CD4-positive, CD25-positive, alpha-beta regulatory T cell (primary cell): ENCODE measurements at regions not wholly inside any gene's neighbourhood (a gene's known extent, or its start where the extent isn't known, plus 50 kb on each side); places are given as distances from the start of the nearest gene placed in this dataset.
A peak's percentile ranks its signal among the peaks of the same experiment; 100 is the strongest.
"Not testable (repeated sequence)": the region's sequence is repeated elsewhere in the genome, so short reads cannot be mapped to it uniquely, and the experiment has no call there.

Experiments used
- ATAC-seq, 2 donors: fragments of 150-1000 bp; cut with Tn5 transposase; one replicate each; pipeline ENCODE4 v1.10.0; 2021; ENCODE audit warnings: low read depth in 2 of 2, moderate number of reproducible peaks in 2 of 2, moderate library complexity in 1 of 2
- DNase-seq, 3 donors: peaks; one replicate each; pipeline versions ENCODE4 v3.0.0 to v3.0.0-alpha.2; 2012 to 2022; ENCODE audit warnings: mixed read lengths in 1 of 3
- H3K27ac ChIP-seq: one replicate; pipeline ENCODE4 v1.7.0; 2013; ENCODE audit warnings: mild to moderate bottlenecking, low read length; ENCODE audit not compliant: insufficient read depth, poor library complexity, severe bottlenecking
- H3K27me3 ChIP-seq: one replicate; pipeline ENCODE4 v1.7.0; 2013; ENCODE audit warnings: low read length; ENCODE audit not compliant: control insufficient read depth, insufficient read depth
- H3K36me3 ChIP-seq: one replicate; pipeline ENCODE4 v1.7.0; 2013; ENCODE audit warnings: mild to moderate bottlenecking, low read length, moderate library complexity; ENCODE audit not compliant: control insufficient read depth, insufficient read depth
- H3K4me1 ChIP-seq: 2 replicates; pipeline ENCODE4 v1.7.0; 2013; ENCODE audit warnings: mild to moderate bottlenecking, low read length; ENCODE audit not compliant: insufficient read depth, control insufficient read depth, poor library complexity, severe bottlenecking
- H3K4me3 ChIP-seq: one replicate; pipeline ENCODE4 v1.7.0; 2013; ENCODE audit warnings: low read depth, mild to moderate bottlenecking, low read length, moderate library complexity
- H3K9me3 ChIP-seq, 2 experiments: 1 replicate in 1 of 2; 2 replicates in 1 of 2; pipeline ENCODE4 v1.7.0; 2013; ENCODE audit warnings: low read length in 2 of 2, mild to moderate bottlenecking in 1 of 2, moderate library complexity in 1 of 2; ENCODE audit not compliant: control insufficient read depth in 2 of 2
- H3K27ac Mint-ChIP-seq, 3 donors: one replicate each; pipeline ENCODE4 v1.8.0; 2020 to 2022; ENCODE audit warnings: mild to moderate bottlenecking in 3 of 3, mixed read lengths in 3 of 3, moderate library complexity in 2 of 3
- H3K27me3 Mint-ChIP-seq: one replicate; pipeline ENCODE4 v1.8.0; 2022; ENCODE audit warnings: mild to moderate bottlenecking, mixed read lengths
- H3K36me3 Mint-ChIP-seq: one replicate; pipeline ENCODE4 v1.8.0; 2020; ENCODE audit warnings: mixed read lengths
- H3K4me1 Mint-ChIP-seq, 4 donors: one replicate each; pipeline ENCODE4 v1.8.0; 2020 to 2022; ENCODE audit warnings: mixed read lengths in 4 of 4, mild to moderate bottlenecking in 1 of 4
- H3K4me3 Mint-ChIP-seq, 4 donors: one replicate each; pipeline ENCODE4 v1.8.0; 2020 to 2022; ENCODE audit warnings: mild to moderate bottlenecking in 4 of 4, mixed read lengths in 4 of 4, moderate library complexity in 3 of 4
- H3K9me3 Mint-ChIP-seq, 7 donors: one replicate each; pipeline ENCODE4 v1.8.0; 2020 to 2022; ENCODE audit warnings: mixed read lengths in 7 of 7, mild to moderate bottlenecking in 3 of 7, moderate library complexity in 2 of 7

DNA sequence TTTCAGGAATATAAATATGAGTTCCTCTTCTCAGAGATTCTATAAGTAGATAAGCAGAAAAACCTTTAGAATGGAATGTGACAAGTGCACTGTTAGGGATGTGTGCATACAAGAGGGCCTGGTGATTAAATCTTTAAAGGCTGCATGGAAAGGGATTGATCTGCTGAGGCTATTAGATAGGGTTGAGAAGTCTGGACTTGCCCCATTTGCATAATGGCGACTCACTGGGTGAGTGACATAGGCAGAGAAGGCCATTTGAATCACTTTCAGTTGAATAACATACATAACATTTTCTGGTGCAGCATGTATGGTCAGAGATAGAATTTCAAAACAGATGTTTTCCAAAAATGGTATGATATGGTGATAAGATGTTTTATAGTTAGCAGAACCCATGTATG lies 156.9 kb downstream of the ZNF621 start:
- peaks cover 8% of the 10 kb centered on the region for H3K27me3 Mint-ChIP-seq
- H3K4me3 Mint-ChIP-seq: no peak overlapping the region
- Histone ChIP-seq H3K4me3 (no peak overlapping the region), H3K36me3 (no peaks in the 10 kb centered on the region), H3K9me3 (no peaks in the 10 kb centered on the region), H3K27ac (no peak overlapping the region), H3K4me1 (no peaks in the 10 kb centered on the region), H3K27me3 (peaks cover 8% of the 10 kb centered on the region)
- no peaks in the 10 kb centered on the region for H3K36me3 Mint-ChIP-seq
- peaks cover 0 to 3% (median 0%) of the 10 kb centered on the region in 7 donors for H3K9me3 Mint-ChIP-seq
- no peak overlapping the region for H3K27ac Mint-ChIP-seq
- ATAC-seq (no peak), DNase-seq (no peak)
- H3K4me1 Mint-ChIP-seq: no peaks in the 10 kb centered on the region

DNA sequence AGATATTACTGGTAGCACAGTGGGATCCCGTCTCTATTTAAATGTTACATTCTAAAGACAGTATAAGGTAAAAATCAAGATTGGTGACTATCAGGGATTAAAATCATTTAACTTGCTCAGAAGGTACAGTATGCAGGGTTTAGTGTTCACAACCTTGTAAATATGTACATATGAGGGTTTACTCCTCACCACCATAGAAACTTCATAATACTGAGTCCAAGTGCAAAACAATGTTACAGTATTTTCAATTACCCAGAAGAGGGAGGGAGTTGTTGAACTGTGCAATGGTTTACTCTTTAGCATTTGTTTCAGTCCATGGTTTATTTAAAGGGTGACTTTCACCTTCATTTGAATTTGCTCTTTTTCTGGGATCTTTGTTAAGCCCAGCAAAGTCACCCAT lies 165.1 kb downstream of the ZNF621 start:
- H3K36me3 Mint-ChIP-seq: no peaks in the 10 kb centered on the region
- Histone ChIP-seq H3K9me3 (no peaks in the 10 kb centered on the region), H3K4me3 (no peak overlapping the region), H3K27me3 (peaks cover 5% of the 10 kb centered on the region), H3K4me1 (no peaks in the 10 kb centered on the region), H3K27ac (no peak overlapping the region), H3K36me3 (no peaks in the 10 kb centered on the region)
- H3K27me3 Mint-ChIP-seq: peaks cover 18% of the 10 kb centered on the region
- H3K9me3 Mint-ChIP-seq: peaks cover 0 to 3% (median 0%) of the 10 kb centered on the region in 7 donors
- no peak for ATAC-seq
- H3K4me3 Mint-ChIP-seq: no peak overlapping the region
- H3K4me1 Mint-ChIP-seq: no peaks in the 10 kb centered on the region
- no peak overlapping the region for H3K27ac Mint-ChIP-seq
- DNase-seq: no peak

DNA sequence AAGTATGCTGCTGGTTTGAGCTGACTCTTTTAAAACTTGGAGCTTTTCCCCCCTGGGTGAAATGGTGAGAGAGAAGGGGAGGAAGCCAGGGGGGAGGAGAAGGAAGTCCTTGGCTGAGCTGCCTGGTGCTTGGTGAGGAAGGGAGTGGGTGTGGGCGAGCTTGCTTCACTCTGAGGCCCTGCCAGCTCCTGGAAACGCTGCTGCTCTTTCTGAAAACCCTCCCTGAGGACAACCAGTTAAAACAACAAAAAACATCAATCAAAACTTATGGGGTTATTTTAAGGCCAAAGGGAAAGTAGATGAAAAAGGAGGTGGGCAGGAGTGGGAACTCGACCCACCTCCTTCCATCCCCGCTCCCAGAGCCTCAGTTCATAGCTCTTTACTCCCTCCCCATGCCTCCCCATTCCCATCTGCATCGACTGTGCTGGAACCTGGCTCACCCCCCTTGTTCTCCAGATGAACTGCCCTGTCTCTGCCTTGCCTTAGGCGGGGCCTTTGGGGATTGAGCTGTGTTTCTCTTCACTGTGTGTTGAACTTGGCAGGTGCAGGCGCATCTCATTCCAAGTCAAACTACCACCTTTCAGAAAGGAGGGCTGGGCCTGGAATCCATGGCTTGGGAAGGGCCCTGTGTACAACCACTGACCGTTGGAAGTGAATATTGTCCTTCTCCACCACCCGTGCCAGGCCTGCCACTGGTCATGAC lies 166.1 kb downstream of the ZNF621 start:
- peaks cover 5% of the 10 kb centered on the region for H3K27me3 ChIP-seq
- H3K36me3 Mint-ChIP-seq: no peaks in the 10 kb centered on the region

DNA sequence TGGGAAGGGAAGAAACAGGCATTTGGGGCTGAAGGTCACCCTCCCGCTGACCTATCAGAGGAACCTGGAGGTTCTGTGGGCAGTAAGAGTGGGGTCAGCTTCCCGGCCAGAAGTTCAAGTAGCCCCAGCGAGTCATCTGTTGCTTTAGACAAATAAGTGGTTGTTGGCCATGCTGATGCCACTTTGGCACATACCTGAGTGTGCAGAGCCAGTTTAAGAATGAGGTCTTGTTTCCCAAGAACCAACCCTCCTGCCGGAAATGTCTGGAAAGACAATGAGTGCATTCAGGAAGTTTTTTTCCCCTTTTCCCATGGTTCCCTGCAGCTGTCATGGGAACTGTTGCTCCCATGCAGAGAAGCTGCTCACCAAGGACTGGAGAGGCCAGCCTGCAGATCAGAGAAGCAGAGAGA lies 166.7 kb downstream of the ZNF621 start:
- no peak overlapping the region for H3K4me3 ChIP-seq
- DNase-seq (no peak), ATAC-seq (no peak)
- no peaks in the 10 kb centered on the region for H3K9me3 ChIP-seq
- Mint-ChIP-seq H3K27ac (no peak overlapping the region), H3K9me3 (peaks cover 0 to 3% (median 0%) of the 10 kb centered on the region in 7 donors), H3K27me3 (peaks cover 18% of the 10 kb centered on the region), H3K36me3 (no peaks in the 10 kb centered on the region), H3K4me3 (no peak overlapping the region), H3K4me1 (no peaks in the 10 kb centered on the region)
- H3K27me3 ChIP-seq: peaks cover 4% of the 10 kb centered on the region
- no peaks in the 10 kb centered on the region for H3K36me3 ChIP-seq
- no peaks in the 10 kb centered on the region for H3K4me1 ChIP-seq
- no peak overlapping the region for H3K27ac ChIP-seq

More for the DNA sequence above, 166.1 kb downstream of the ZNF621 start:
- Histone ChIP-seq H3K27ac (no peak overlapping the region), H3K9me3 (no peaks in the 10 kb centered on the region), H3K4me1 (no peaks in the 10 kb centered on the region), H3K36me3 (no peaks in the 10 kb centered on the region), H3K4me3 (no peak overlapping the region)
- ATAC-seq (no peak), DNase-seq (peak in 1 of 3 donors; percentile 34)
- Mint-ChIP-seq H3K4me3 (no peak overlapping the region), H3K9me3 (peaks cover 0 to 3% (median 0%) of the 10 kb centered on the region in 7 donors), H3K27ac (no peak overlapping the region), H3K27me3 (peaks cover 18% of the 10 kb centered on the region), H3K4me1 (no peaks in the 10 kb centered on the region)

DNA sequence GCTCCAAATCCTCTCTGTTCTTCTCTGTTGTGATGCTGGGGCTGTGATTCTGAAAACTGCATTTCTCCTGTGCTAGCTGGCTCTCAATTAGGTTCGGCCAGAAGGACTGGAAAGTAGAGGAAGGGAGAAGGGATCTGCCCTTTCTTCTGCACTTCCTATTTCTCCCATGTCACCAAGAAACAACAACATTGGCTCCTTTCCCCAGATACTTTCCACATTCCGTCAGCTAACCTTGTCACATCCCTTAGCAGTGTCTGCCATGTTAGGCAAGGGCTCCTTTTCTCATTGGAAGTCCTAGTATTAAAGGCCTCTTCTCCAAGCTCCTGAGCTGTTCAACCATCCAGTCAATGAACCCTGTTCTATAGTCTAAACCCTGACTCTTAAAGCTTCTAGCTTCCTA lies 171.1 kb downstream of the ZNF621 start:
- no peak overlapping the region for H3K27ac ChIP-seq
- H3K27me3 Mint-ChIP-seq: peaks cover 9% of the 10 kb centered on the region
- H3K4me3 Mint-ChIP-seq: no peak overlapping the region
- no peaks in the 10 kb centered on the region for H3K9me3 ChIP-seq
- no peaks in the 10 kb centered on the region for H3K27me3 ChIP-seq
- peaks cover 0 to 6% (median 1%) of the 10 kb centered on the region in 7 donors for H3K9me3 Mint-ChIP-seq
- no peak overlapping the region for H3K4me3 ChIP-seq
- ATAC-seq (no peak), DNase-seq (no peak)
- no peaks in the 10 kb centered on the region for H3K4me1 ChIP-seq
- H3K36me3 ChIP-seq: no peaks in the 10 kb centered on the region
- no peaks in the 10 kb centered on the region for H3K36me3 Mint-ChIP-seq
- no peak overlapping the region for H3K27ac Mint-ChIP-seq
- H3K4me1 Mint-ChIP-seq: no peaks in the 10 kb centered on the region

DNA sequence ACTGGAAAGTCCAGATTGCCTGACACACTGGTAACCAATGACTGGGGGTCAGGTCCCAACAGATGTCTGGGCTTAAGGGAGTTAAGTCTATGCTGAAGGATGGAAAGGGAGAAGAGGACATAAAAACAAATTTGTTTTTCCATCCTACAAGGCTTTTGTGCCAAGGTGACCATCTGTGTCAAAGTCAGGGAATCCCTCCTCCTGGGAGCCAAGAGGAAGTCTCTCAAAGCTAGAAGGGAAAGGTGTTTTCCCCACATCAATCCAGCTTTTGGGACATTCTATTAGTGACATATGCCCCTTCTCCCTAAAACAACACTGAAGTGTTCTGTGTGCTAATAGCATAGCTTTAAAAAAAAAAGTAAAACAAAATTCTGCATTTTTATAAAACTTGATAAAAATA lies 173.9 kb downstream of the ZNF621 start:
- not testable (repeated sequence) for H3K27ac ChIP-seq, H3K27me3 Mint-ChIP-seq, ATAC-seq, H3K36me3 Mint-ChIP-seq, H3K4me1 Mint-ChIP-seq, H3K27ac Mint-ChIP-seq, H3K9me3 ChIP-seq, H3K9me3 Mint-ChIP-seq, H3K4me3 Mint-ChIP-seq, DNase-seq, H3K4me1 ChIP-seq, H3K4me3 ChIP-seq, H3K27me3 ChIP-seq, H3K36me3 ChIP-seq

DNA sequence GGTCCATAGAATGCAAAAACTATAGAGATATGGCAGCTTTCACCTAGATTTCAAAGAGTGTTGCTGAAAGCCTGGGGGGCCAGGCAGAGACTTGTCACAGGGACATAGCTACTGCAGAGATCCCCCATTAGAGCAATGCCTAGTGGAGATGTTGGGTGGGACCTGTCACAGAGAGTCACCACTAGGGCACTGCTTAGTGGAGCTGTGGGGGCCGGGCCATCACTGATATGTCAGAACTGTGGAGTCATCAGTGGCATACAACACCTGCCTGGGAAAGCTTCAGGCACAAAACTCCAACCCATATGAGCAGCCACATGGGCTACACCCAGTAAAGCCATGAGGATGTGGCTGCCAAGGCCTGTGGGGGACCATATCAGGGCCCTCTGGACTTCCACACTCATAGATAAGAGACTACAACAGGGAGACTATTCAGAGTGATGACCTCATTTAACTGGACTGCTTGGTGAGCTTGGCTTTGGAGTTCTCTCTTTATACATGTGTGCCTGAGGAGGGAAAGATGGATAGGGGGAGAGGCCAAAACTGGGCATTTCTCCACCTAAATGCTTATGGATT lies 176.3 kb downstream of the ZNF621 start:
- DNase-seq (no peak), ATAC-seq (no peak)
- no peaks in the 10 kb centered on the region for H3K4me1 ChIP-seq
- H3K4me3 Mint-ChIP-seq: no peak overlapping the region
- no peaks in the 10 kb centered on the region for H3K36me3 ChIP-seq
- H3K36me3 Mint-ChIP-seq: no peaks in the 10 kb centered on the region
- peaks cover 0 to 6% (median 1%) of the 10 kb centered on the region in 7 donors for H3K9me3 Mint-ChIP-seq
- H3K27me3 Mint-ChIP-seq: peaks cover 5% of the 10 kb centered on the region
- H3K4me1 Mint-ChIP-seq: no peaks in the 10 kb centered on the region
- no peak overlapping the region for H3K27ac ChIP-seq
- no peaks in the 10 kb centered on the region for H3K27me3 ChIP-seq
- peak overlapping the region in 1 of 3 donors; percentile 62 for H3K27ac Mint-ChIP-seq
- H3K4me3 ChIP-seq: no peak overlapping the region
- no peaks in the 10 kb centered on the region for H3K9me3 ChIP-seq

DNA sequence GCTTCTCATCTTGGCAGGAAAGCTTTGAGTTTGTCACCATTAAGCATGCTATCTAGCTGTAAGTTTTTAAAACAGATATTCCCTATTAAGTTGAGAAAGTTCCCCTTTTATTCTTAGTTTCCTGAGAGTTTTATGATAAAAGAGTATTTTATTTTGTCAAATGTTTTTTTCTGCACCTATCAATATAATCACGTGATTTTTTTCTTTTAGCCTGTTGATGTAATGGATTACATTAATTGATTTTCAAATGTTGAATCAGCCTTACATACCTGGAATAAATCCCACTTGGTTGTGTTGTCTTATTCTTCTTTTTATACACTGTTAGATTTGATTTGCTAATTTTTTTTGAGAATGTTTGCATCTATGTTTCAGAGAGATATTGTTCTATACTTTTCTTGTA lies 179.5 kb downstream of the ZNF621 start:
- no peak overlapping the region for H3K4me3 ChIP-seq
- H3K4me1 ChIP-seq: no peaks in the 10 kb centered on the region
- H3K36me3 Mint-ChIP-seq: no peaks in the 10 kb centered on the region
- H3K9me3 Mint-ChIP-seq: peaks cover 0 to 5% (median 1%) of the 10 kb centered on the region in 7 donors
- no peaks in the 10 kb centered on the region for H3K27me3 ChIP-seq
- no peaks in the 10 kb centered on the region for H3K9me3 ChIP-seq
- no peaks in the 10 kb centered on the region for H3K4me1 Mint-ChIP-seq
- H3K36me3 ChIP-seq: no peaks in the 10 kb centered on the region
- ATAC-seq (no peak), DNase-seq (no peak)
- H3K27ac ChIP-seq: no peak overlapping the region
- H3K27ac Mint-ChIP-seq: no peak overlapping the region
- H3K4me3 Mint-ChIP-seq: no peak overlapping the region
- peaks cover 5% of the 10 kb centered on the region for H3K27me3 Mint-ChIP-seq
